PC-9 (cell line): ENCODE measurements at regions not wholly inside any gene's neighbourhood (a gene's known extent, or its start where the extent isn't known, plus 50 kb on each side); places are given as distances from the start of the nearest gene placed in this dataset.

Source experiments
- EZH2 ChIP-seq: fragments of 200-600 bp; sonication (generic); IDR thresholded peaks from 2 replicates; pipeline ENCODE4 v1.8.0; 2017; ENCODE audit warnings: antibody characterized with exemption, low read depth
- TF ChIP-seq, protein P1 (sequence below): fragments of 200-600 bp; sonication (generic); conservative IDR thresholded peaks from 2 replicates; pipeline ENCODE4 v1.6.1; 2017; ENCODE audit warnings: mixed run types, antibody characterized with exemption, mild to moderate bottlenecking, moderate library complexity

DNA sequence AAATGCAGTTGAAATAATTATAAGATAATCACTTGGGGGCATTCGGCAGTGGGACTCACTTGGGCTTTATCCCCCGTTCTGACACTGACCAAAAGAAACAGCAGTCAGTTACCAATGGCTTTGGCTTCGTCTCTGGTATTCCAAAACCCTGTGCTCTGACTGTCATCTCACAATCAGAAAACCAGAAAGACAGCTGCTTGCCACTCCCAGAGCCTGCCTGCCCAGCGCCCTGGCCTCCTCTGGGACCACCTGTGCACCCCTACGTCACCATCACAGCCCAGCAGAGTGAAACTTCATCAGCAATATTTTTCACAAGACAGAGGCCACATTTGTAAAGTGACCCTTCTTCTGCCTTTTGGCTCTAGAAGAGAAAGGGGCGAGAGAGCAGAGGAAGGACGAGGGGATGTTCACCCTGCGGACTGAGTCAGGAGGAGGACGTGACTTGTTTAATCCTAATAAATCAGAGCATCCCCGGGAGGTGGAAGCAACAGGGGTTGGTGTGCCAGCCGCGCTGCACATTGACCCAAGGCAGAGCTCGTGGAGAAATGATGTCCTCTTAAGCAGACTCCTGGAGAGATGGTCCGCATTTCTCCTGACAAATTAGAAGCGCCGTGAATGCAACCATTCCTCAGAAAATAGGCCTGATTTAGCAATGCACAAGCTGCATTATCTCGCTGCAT lies 397.8 kb upstream of the ZNF507 start:
- TF ChIP-seq, protein P1, sequence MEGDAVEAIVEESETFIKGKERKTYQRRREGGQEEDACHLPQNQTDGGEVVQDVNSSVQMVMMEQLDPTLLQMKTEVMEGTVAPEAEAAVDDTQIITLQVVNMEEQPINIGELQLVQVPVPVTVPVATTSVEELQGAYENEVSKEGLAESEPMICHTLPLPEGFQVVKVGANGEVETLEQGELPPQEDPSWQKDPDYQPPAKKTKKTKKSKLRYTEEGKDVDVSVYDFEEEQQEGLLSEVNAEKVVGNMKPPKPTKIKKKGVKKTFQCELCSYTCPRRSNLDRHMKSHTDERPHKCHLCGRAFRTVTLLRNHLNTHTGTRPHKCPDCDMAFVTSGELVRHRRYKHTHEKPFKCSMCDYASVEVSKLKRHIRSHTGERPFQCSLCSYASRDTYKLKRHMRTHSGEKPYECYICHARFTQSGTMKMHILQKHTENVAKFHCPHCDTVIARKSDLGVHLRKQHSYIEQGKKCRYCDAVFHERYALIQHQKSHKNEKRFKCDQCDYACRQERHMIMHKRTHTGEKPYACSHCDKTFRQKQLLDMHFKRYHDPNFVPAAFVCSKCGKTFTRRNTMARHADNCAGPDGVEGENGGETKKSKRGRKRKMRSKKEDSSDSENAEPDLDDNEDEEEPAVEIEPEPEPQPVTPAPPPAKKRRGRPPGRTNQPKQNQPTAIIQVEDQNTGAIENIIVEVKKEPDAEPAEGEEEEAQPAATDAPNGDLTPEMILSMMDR: no peak
- TF ChIP-seq EZH2: no peak
